ENCODE measurements at regions not wholly inside any gene's neighbourhood (a gene's known extent, or its start where the extent isn't known, plus 50 kb on each side); places are given as distances from the start of the nearest gene placed in this dataset.

DNA sequence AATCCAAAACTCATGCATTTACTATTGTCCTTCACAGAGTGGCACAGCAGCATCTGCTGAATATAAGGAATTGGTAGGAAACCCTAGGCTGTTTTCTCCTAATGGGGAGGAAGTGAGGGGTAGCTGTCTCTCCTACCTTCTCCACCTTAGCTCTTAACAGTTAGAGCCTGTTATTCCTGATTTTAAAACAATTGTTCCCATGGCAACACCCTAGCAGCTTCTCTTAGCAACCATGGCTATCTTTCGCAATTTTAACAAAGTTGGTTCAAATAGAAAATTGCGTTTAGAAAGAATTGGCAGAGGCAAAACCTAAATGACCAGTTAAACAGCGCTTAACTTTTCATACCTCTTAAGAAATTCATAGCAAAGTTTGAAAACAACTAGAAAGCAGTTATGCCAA lies 603.4 kb upstream of the AUTS2 start:
- TF ChIP-seq EGR1 (IDR thresholded peaks at IDR 0.05; ENCODE audit: low read depth in 2 of 2) (no peak), RAD21 (IDR thresholded peaks at IDR 0.05) (no peak), YY1 (IDR thresholded peaks at IDR 0.05) (no peak), JUND (IDR thresholded peaks at IDR 0.05) (no peak), TAF1 (conservative IDR thresholded peaks at IDR 0.05) (no peak), GABPA (IDR thresholded peaks at IDR 0.05 in 1 of 2, conservative IDR thresholded peaks at IDR 0.05 in 1 of 2) (no peak), RXRA (IDR thresholded peaks at IDR 0.05) (no peak), SP1 (IDR thresholded peaks at IDR 0.05) (no peak), HNF4A (conservative IDR thresholded peaks at IDR 0.05) (no peak)
- TF ChIP-seq, protein P1, sequence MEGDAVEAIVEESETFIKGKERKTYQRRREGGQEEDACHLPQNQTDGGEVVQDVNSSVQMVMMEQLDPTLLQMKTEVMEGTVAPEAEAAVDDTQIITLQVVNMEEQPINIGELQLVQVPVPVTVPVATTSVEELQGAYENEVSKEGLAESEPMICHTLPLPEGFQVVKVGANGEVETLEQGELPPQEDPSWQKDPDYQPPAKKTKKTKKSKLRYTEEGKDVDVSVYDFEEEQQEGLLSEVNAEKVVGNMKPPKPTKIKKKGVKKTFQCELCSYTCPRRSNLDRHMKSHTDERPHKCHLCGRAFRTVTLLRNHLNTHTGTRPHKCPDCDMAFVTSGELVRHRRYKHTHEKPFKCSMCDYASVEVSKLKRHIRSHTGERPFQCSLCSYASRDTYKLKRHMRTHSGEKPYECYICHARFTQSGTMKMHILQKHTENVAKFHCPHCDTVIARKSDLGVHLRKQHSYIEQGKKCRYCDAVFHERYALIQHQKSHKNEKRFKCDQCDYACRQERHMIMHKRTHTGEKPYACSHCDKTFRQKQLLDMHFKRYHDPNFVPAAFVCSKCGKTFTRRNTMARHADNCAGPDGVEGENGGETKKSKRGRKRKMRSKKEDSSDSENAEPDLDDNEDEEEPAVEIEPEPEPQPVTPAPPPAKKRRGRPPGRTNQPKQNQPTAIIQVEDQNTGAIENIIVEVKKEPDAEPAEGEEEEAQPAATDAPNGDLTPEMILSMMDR (IDR thresholded peaks at IDR 0.05; ENCODE audit: low read depth, low read length, missing input control), result no peak
- TF ChIP-seq, protein P2, sequence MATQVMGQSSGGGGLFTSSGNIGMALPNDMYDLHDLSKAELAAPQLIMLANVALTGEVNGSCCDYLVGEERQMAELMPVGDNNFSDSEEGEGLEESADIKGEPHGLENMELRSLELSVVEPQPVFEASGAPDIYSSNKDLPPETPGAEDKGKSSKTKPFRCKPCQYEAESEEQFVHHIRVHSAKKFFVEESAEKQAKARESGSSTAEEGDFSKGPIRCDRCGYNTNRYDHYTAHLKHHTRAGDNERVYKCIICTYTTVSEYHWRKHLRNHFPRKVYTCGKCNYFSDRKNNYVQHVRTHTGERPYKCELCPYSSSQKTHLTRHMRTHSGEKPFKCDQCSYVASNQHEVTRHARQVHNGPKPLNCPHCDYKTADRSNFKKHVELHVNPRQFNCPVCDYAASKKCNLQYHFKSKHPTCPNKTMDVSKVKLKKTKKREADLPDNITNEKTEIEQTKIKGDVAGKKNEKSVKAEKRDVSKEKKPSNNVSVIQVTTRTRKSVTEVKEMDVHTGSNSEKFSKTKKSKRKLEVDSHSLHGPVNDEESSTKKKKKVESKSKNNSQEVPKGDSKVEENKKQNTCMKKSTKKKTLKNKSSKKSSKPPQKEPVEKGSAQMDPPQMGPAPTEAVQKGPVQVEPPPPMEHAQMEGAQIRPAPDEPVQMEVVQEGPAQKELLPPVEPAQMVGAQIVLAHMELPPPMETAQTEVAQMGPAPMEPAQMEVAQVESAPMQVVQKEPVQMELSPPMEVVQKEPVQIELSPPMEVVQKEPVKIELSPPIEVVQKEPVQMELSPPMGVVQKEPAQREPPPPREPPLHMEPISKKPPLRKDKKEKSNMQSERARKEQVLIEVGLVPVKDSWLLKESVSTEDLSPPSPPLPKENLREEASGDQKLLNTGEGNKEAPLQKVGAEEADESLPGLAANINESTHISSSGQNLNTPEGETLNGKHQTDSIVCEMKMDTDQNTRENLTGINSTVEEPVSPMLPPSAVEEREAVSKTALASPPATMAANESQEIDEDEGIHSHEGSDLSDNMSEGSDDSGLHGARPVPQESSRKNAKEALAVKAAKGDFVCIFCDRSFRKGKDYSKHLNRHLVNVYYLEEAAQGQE (IDR thresholded peaks at IDR 0.05), result no peak
- TF ChIP-seq, protein P3, sequence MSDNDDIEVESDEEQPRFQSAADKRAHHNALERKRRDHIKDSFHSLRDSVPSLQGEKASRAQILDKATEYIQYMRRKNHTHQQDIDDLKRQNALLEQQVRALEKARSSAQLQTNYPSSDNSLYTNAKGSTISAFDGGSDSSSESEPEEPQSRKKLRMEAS (IDR thresholded peaks at IDR 0.05), result no peak
- TF ChIP-seq, protein P4, sequence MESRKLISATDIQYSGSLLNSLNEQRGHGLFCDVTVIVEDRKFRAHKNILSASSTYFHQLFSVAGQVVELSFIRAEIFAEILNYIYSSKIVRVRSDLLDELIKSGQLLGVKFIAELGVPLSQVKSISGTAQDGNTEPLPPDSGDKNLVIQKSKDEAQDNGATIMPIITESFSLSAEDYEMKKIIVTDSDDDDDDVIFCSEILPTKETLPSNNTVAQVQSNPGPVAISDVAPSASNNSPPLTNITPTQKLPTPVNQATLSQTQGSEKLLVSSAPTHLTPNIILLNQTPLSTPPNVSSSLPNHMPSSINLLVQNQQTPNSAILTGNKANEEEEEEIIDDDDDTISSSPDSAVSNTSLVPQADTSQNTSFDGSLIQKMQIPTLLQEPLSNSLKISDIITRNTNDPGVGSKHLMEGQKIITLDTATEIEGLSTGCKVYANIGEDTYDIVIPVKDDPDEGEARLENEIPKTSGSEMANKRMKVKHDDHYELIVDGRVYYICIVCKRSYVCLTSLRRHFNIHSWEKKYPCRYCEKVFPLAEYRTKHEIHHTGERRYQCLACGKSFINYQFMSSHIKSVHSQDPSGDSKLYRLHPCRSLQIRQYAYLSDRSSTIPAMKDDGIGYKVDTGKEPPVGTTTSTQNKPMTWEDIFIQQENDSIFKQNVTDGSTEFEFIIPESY (IDR thresholded peaks at IDR 0.05), result no peak
- TF ChIP-seq, protein P5, sequence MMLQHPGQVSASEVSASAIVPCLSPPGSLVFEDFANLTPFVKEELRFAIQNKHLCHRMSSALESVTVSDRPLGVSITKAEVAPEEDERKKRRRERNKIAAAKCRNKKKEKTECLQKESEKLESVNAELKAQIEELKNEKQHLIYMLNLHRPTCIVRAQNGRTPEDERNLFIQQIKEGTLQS (IDR thresholded peaks at IDR 0.05), result no peak
